ENCODE measurements at regions not wholly inside any gene's neighbourhood (a gene's known extent, or its start where the extent isn't known, plus 50 kb on each side); places are given as distances from the start of the nearest gene placed in this dataset.
"Not testable (repeated sequence)": the region's sequence is repeated elsewhere in the genome, so short reads cannot be mapped to it uniquely, and the experiment has no call there.

DNA sequence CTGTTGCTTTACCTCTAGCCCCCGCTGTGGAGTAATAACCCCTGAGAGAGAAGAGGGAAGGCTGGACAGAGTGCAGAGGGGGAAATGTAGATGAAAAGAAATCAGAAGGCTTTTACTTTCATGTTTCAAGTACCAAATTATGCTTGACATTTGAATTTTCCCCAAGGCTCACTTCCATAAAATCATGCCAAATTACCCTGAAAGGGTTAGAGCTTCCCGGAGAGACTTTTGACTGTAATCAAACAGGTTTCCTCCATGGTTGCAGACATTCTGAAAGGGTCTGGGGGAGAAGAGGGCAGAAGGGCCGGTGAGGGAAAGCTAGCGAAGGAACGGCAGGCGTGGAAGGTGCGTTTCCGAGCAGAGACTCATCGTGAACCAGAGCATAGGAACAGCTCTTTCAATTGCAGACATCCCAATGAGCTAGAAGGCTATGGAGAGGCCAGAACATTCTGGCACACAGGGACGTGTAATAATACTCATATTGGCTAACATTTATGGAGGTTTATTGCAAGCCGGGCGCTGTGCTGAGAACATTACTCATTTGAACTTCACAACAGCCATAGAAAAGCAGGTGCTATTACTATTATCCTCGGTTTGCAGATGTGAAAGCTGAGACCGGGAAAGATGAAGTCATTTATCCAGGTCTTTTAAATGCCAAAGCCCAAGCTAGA, 620.8 kb upstream of the AUTS2 start:
- no peak overlapping the region for H3K4me3 ChIP-seq (ENCODE audit: control insufficient read depth, low read depth, low read length)
- DNase-seq (ENCODE audit: low read depth): no peak
- TF ChIP-seq, protein P1, sequence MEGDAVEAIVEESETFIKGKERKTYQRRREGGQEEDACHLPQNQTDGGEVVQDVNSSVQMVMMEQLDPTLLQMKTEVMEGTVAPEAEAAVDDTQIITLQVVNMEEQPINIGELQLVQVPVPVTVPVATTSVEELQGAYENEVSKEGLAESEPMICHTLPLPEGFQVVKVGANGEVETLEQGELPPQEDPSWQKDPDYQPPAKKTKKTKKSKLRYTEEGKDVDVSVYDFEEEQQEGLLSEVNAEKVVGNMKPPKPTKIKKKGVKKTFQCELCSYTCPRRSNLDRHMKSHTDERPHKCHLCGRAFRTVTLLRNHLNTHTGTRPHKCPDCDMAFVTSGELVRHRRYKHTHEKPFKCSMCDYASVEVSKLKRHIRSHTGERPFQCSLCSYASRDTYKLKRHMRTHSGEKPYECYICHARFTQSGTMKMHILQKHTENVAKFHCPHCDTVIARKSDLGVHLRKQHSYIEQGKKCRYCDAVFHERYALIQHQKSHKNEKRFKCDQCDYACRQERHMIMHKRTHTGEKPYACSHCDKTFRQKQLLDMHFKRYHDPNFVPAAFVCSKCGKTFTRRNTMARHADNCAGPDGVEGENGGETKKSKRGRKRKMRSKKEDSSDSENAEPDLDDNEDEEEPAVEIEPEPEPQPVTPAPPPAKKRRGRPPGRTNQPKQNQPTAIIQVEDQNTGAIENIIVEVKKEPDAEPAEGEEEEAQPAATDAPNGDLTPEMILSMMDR (IDR thresholded peaks at IDR 0.05; ENCODE audit: control insufficient read depth, insufficient read depth, low read depth, low read length, missing control alignments): no peak

DNA sequence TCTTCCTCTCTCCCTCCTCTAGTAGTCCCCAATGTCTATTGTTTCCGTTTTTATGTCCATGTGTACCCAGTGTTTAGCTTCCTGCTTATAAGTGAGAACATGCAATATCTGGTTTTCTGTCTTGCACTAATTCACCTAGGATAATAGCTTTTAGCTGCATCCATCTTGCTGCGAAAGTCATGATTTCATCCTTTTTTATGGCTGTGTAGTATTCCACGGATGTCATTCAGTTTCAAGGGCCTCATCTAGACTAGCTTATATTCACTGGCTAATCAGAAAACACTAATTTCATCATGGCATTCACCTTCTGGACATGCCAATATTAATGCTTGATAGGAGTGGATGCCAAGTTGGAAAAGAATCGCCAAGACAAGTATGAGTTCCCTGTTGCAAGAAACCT, 619.6 kb upstream of the AUTS2 start:
- DNase-seq (ENCODE audit: low read depth): no peak

DNA sequence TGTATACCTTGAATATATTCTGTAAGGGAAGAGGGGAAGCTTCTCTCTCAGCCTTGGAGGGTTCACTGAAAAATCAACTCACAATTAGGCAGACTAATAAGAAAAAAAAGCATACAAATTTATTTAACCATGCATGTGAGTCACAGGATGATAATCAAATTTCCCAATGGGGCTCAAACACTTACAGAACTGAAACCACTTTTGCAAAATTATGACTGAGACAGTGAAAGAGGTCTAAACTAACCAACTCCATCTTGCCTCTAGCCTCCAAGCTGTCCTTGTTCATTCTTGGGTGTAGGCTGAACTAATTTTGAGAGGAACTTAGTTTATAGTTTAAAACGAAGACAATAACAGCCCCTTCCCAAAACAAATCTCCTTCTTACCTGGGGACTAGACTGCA, 618.3 kb upstream of the AUTS2 start:
- no peak overlapping the region for H3K4me3 ChIP-seq (ENCODE audit: control insufficient read depth, low read depth, low read length)
- no peak for DNase-seq (ENCODE audit: low read depth)
- TF ChIP-seq, protein P1 (IDR thresholded peaks at IDR 0.05; ENCODE audit: control insufficient read depth, insufficient read depth, low read depth, low read length, missing control alignments): no peak

More for the DNA sequence above, 619.6 kb upstream of the AUTS2 start:
- TF ChIP-seq, protein P1 (IDR thresholded peaks at IDR 0.05; ENCODE audit: control insufficient read depth, insufficient read depth, low read depth, low read length, missing control alignments): no peak
- no peak overlapping the region for H3K4me3 ChIP-seq (ENCODE audit: control insufficient read depth, low read depth, low read length)

DNA sequence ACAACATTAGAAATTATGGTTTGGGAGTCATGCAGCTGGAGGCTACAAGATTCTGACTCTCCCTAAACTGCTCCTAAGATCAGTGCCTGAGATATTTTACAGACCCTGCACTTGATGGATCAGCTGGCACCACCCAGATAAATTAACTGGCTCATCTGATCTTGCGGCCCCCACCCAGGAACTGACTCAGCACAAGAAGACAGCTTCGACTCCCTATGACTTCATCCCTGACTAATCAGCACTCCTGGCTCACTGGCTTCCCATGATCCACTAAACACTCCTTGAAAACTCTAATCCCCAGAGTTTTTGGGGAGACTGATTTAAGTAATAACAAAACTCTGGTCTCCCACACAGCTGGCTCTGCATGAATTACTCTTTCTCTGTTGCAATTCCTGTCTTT, 617.8 kb upstream of the AUTS2 start:
- DNase-seq (ENCODE audit: low read depth): not testable (repeated sequence)

DNA sequence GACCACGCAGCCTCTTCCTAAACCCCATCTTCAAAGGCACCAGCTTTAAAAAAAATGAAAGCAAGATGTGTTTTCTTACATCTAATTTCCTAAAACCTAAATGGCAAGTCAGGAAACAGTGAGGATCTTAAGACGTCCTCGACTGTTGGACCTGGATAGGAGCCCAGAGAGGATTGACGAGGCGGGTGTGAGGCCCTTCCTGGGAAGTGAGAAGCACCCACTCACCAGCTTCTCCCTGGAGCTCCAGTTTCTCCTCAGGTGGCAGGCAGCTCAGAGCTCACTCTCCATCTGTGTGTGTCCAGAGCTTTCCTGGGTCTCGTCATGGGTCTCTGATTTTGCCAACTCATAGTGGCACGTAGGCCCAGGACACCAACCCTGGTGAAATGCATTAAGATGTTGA, 614.0 kb upstream of the AUTS2 start:
- TF ChIP-seq, protein P1 (IDR thresholded peaks at IDR 0.05; ENCODE audit: control insufficient read depth, insufficient read depth, low read depth, low read length, missing control alignments): no peak
- no peak overlapping the region for H3K4me3 ChIP-seq (ENCODE audit: control insufficient read depth, low read depth, low read length)
- no peak for DNase-seq (ENCODE audit: low read depth)

More for the DNA sequence above, 617.8 kb upstream of the AUTS2 start:
- not testable (repeated sequence) for H3K4me3 ChIP-seq (ENCODE audit: control insufficient read depth, low read depth, low read length)

DNA sequence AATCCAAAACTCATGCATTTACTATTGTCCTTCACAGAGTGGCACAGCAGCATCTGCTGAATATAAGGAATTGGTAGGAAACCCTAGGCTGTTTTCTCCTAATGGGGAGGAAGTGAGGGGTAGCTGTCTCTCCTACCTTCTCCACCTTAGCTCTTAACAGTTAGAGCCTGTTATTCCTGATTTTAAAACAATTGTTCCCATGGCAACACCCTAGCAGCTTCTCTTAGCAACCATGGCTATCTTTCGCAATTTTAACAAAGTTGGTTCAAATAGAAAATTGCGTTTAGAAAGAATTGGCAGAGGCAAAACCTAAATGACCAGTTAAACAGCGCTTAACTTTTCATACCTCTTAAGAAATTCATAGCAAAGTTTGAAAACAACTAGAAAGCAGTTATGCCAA, 603.4 kb upstream of the AUTS2 start:
- DNase-seq (ENCODE audit: low read depth): no peak
- no peak overlapping the region for H3K4me3 ChIP-seq (ENCODE audit: control insufficient read depth, low read depth, low read length)
- TF ChIP-seq, protein P1 (IDR thresholded peaks at IDR 0.05; ENCODE audit: control insufficient read depth, insufficient read depth, low read depth, low read length, missing control alignments): no peak

DNA sequence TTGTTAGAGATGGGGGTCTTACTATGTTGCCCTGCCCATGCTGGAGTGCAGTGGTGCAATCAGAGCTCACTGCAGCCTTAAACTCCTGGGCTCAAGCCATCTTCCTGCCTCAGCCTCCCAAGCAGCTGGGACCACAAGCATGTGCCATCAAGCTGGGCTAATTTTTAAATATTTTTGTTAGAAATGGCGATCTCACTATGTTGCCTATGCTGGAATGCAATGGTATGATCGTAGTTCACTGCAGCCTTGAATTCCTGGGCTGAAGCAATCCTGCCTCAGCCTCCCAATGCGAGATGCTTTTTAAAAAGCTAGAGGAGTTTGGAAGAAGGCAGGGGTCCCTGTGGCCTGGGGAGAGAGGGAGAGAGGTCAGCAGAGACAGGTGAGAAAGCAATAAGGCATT, 600.1 kb upstream of the AUTS2 start:
- DNase-seq (ENCODE audit: low read depth): no peak
- no peak overlapping the region for H3K4me3 ChIP-seq (ENCODE audit: control insufficient read depth, low read depth, low read length)

More for the DNA sequence above, 600.1 kb upstream of the AUTS2 start:
- TF ChIP-seq, protein P1 (IDR thresholded peaks at IDR 0.05; ENCODE audit: control insufficient read depth, insufficient read depth, low read depth, low read length, missing control alignments): no peak
